Suppressor macrophage (primary cell): ENCODE measurements at regions not wholly inside any gene's neighbourhood (a gene's known extent, or its start where the extent isn't known, plus 50 kb on each side); places are given as distances from the start of the nearest gene placed in this dataset.
A peak's percentile ranks its signal among the peaks of the same experiment; 100 is the strongest.

ENCODE experiments used
- DNase-seq, 4 experiments: peaks; one replicate each; pipeline ENCODE4 v3.0.0-alpha.2; 2020 to 2022

GRCh38 chr3:187618722-187619121 lies 51.5 kb downstream of the SST start:
- no peak for DNase-seq

GRCh38 chr3:187617213-187617612 lies 53.0 kb downstream of the SST start:
- no peak for DNase-seq

- peak; percentile 64 to 82 (median 74) for DNase-seq
Measured at GRCh38 chr3:187616307-187616972, 53.8 kb downstream of the SST start.

DNA sequence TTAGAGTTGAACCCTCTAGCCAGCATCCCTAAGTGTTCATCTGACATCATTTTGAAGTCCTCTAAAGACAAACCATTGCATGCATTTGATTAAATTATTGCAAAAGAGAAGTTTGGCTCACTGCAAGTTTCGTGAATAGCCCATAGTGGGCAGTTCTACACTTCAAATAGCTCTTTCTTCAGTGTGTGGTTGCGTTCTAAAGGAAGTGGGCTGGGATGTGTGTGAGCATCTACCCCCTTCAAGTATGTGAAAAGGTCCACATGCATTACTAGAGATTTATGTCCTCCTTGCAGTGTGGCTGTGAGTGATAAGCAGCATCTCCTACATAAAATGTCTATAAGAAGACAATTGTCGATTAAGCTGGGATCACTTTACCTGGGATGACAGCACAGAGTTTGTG lies 54.6 kb downstream of the SST start:
- DNase-seq, result no peak

- no peak for DNase-seq
Measured at GRCh38 chr3:187612656-187613055, 57.5 kb downstream of the SST start.

GRCh38 chr3:187610981-187611511 lies 59.1 kb downstream of the SST start:
- DNase-seq, result no peak

DNA sequence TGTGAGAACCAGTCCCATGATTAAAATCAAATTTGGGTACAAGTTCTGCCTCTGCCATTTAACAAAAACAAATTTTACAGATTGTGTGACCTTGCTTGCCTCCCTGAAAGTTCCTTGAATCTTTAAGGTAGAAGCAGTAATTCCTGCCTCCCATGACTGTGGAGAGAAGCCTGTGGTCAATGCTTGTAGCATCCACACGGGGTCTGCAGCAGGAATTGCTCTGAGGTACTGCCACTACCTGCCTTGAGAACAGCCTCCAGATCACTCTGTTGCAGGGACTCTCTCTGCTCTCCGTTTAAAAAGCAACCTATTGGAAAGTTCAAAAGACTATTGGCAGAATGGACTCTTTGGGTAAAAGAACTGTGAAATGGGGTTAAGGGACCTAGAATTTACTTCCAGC lies 75.9 kb downstream of the SST start:
- DNase-seq, result no peak

DNA sequence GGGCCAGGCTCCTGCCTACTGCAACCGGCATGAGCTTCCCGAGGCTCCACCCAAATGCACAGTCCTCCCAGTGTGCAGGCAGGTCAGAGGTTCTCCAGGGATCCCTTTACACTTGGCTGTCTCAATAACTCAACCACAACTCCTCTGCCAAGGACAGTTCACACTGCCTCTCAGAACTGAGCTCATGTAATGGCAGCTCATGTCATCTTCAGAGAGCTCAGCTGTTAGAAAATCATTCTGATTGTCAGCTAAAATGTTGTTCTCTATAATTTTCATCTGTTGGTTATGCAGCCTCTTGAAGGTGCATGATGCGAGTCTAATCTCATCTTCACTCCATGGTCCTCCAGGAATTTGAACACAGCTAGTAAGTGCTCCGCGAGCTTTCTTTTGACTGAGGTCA lies 76.7 kb downstream of the SST start:
- DNase-seq, result no peak

- DNase-seq, result no peak
Measured at GRCh38 chr3:187590861-187591576, 79.2 kb downstream of the SST start.

DNA sequence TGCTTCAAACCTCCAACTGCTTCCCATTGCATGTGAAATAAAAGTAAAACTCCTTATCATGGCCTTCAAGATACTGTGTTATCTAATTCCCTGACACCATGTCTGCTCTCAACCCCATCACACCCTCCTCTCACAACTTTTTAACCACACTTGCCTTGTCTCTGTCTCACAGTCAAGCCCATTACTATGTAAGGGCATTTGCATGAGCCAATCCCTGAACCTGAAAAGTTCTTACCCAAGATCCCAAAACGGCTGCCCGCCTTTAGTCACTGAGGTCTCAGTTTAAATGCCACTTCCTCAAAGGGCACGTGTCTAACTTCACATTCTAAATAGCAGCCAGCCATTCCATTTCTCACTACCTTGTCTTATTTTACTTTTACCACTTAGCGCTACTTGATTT lies 83.1 kb downstream of the SST start:
- DNase-seq, result peak in 2 of 4 experiments; percentile 6 to 13

GRCh38 chr3:187586226-187586625 lies 84.0 kb downstream of the SST start:
- no peak for DNase-seq

DNA sequence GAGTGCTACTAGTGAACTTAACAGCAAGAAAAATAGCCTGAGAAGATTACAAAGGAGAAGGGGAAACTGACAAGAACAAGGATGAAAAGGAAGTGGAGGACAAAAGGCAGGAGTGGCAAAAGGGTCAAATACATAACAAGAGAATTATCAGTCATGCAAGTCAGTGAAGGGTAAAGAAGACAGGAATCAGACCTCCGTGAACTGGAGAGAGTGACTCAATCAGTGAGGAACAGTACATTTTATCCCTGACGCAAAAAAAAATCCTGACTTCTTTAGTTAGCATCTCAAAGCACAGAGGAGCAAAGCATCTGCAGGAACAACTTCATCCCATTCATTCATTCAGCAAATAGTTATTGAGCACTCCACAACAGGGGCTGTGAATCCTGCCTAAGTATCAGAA lies 97.8 kb downstream of the SST start:
- DNase-seq, result no peak

GRCh38 chr3:187571701-187572100 lies 98.5 kb downstream of the SST start:
- DNase-seq, result no peak

GRCh38 chr3:187570776-187571175 lies 99.4 kb downstream of the SST start:
- no peak for DNase-seq

GRCh38 chr3:187568171-187568570 lies 102.0 kb downstream of the SST start:
- no peak for DNase-seq

- peak in 1 of 4 experiments; percentile 8 for DNase-seq
Measured at GRCh38 chr3:187567661-187568121, 102.5 kb downstream of the SST start.

DNA sequence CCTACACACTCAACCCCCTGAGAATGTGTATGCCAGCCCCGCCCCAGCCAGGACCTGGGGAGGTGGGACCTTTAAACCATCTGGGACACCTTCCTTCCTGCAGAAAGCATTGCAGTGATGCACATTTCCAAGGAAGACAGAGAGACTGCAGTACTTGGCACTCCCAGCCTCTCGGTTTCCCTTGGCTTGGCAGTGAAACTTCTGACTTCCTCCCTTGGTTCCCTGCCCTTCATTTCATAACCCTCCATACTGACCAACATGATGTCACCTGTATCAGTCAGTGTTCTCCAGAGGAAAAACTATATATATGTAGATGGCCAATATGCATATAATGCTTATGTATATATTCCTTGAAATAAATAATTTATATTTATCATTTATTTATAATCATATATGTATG lies 103.2 kb downstream of the SST start:
- peak; percentile 5 to 37 (median 28) for DNase-seq

- no peak for DNase-seq
Measured at GRCh38 chr3:187565701-187566100, 104.5 kb downstream of the SST start.

GRCh38 chr3:187558990-187559389 lies 111.2 kb downstream of the SST start:
- no peak for DNase-seq

DNA sequence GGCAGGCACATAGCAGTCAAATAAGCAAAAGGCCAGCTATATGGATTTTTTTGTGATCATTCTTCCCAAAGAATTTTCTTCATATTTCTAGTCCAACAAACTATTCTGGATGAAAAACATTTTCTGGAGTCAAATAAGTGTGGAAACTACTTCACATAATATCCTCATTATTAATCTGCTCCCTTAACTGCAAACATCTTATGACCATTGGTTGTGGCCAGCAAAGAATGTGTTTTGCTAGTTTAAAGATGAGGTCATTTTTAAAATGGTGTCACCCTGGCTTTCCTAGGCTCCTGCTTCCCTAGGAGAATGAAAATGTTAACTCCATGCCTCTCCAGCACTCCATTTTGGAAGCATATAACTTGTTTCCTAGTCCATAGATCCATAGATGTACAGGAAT lies 118.8 kb downstream of the SST start:
- DNase-seq, result no peak

- no peak for DNase-seq
Measured at GRCh38 chr3:187550446-187550845, 119.7 kb downstream of the SST start.

- DNase-seq, result no peak
Measured at GRCh38 chr3:187545366-187545765, 124.8 kb downstream of the SST start.

- no peak for DNase-seq
Measured at GRCh38 chr3:187544326-187544725, 125.9 kb downstream of the SST start.

DNA sequence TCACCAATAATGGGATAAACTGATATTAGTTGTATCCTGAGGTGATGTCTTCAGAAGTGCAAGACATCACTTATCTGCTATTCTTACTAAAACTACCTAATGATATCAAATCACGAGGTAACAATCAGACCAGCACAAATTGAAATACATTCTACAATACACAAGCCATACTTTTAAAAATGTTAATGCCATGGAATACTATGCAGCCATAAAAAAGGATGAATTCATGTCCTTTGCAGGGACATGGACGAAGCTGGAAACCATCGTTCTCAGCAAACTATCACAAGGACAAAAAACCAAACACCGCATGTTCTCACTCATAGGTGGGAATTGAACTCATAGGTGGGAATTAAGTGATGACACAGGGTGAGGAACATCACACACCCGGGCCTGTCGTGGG lies 129.3 kb downstream of the SST start:
- no peak for DNase-seq
